AML-193 (cell line): ENCODE measurements at regions not wholly inside any gene's neighbourhood (a gene's known extent, or its start where the extent isn't known, plus 50 kb on each side); places are given as distances from the start of the nearest gene placed in this dataset.

Experiments
- DNase-seq, 2 experiments: peaks; one replicate each; lab custom pipeline; 2025; lab: John Stamatoyannopoulos, UW

DNA sequence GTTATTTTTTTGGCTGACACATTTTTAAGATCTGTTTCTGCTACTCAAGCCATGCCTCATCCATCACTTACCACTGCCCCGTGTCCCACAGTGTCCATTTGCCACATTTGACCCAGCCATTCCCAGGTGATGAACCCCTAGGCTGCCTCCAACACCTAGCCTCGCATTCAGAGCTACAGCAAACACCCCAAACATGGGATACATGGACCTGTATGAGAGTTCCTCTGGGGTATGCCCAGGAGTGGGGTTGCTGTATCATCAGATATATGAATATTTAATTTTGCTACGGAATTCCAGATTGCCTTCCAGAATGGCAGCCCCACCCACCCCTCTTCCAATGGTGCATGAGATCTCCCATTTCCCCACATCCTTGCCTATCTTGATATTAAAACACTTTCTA, 190.1 kb upstream of the RNF32 start:
- no peak for DNase-seq

DNA sequence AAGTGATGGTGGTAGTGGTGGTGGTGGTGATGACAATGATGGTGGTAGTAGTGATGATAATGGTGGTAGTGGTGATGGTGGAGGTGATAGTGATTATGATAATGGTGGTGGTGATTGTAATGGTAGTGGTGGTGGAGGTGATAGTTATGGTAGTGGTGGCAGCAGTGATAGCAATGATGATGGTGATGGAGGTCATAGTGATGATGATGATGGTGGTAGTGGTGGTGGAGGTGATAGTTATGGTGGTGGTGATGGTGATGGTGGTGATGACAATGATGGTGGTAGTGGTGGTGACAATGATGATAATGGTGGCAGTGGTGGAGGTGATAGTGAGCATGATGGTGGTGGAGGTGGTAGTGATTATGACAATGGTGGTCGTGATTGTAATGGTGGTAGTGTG, 191.7 kb upstream of the RNF32 start:
- DNase-seq, result no peak

DNA sequence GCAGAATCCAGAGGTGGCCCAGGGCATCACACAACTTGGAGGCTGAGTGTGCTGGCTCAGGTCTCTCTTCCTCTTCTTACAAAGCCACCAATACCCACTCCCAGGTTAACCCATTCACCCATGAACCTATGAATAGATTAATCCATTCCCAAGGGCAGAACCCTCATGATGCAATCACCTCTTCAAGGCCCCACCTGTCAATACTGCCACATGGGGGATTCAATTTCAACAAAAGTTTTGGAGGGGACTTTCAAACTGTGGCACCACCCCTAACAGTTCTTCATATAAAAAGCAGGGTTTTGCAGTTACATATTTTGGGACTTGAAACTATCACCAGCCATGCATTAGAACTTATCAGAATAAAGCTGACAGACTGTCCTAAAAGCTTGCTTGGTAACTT, 193.6 kb upstream of the RNF32 start:
- no peak for DNase-seq

DNA sequence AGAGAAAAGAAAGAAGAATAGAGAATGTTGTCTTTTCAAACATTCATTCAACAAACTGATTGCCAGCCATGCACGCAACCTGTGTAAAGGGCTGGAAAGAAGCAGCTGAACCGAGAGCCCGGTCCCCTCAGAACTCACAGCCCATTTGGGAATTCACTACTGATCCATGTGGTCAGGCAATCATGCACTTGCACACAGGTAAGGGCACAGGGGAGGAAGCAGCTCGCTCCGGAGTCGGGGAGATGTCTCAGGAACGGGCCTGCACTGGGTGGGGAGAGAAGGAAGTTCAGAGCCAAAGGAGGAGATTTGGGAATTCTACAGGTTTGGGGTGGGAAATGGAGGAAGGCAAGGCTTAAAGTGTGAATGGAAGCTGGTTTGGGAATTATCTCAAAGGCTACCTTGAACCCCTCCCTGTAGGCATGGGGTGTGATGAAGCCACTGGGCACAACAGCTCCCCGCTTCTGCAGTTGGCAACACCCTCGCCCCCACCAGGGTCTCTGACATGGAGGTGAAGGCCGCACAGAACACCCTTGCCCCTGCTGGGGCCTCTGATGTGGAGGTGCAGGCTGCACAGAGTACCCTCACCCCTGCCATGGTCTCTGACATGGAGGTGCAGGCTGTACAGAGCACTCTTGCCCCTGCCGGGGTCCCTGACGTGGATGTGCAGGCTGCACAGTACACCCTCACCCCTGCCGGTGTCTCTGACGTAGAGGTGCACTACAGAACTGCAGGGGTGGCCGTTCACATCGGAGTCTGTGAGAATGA, 194.4 kb upstream of the RNF32 start:
- no peak for DNase-seq

DNA sequence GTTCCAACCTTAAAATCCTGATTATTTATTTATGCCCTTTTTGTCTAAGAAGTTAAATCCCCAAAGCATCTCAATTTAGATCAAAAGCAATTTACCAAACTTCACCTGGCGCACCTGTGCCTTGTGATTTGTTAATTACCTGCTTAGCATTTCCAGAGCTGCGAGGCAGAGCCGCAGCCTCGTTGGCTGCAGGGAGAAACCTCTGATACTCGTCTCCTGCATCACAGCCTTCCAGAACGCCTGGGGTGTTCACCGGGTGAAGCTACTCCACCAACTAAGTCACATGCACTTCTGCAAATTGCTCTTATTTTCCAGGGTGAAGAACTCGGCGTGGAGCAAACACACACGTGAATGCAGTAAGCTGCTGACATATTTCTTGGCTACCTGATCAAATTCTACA, 198.1 kb upstream of the RNF32 start:
- no peak for DNase-seq

DNA sequence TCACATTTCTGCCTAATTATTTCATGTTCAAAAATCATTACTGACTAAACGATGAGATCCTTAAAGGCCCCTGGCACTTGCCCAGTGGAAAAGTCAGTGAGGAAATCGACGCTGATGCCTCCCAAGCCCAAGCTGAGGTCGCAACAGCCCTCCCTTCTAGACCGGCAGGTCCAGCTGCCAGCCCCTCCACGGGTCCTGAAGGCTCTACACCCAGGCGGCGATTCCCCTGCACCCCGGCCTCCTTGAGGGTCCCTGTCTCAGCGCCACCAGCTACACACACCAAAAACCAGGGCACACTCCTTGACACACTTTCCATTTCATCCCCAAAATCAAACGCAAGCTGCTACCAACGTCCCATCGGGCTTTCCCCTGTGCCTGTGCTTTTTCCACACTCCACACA, 200.1 kb upstream of the RNF32 start:
- no peak for DNase-seq

DNA sequence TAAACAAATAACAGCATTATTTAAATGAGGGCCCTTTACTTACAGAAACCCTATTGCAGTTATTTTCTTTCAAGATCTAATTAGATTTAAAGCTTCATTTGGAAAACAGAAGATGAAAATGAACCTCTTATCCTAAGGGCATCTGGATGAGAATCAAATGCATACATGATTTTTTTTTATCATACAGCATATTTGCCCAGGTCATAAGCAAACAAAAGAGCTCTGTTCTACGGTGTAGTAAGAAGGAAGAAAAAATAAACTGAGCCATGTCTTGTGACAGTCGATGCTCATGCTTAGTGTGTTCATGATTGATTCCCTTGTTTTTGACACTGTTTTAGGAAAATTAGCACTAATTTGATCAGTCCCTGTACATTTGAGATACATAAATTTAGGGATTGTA, 202.6 kb upstream of the RNF32 start:
- DNase-seq, result no peak

DNA sequence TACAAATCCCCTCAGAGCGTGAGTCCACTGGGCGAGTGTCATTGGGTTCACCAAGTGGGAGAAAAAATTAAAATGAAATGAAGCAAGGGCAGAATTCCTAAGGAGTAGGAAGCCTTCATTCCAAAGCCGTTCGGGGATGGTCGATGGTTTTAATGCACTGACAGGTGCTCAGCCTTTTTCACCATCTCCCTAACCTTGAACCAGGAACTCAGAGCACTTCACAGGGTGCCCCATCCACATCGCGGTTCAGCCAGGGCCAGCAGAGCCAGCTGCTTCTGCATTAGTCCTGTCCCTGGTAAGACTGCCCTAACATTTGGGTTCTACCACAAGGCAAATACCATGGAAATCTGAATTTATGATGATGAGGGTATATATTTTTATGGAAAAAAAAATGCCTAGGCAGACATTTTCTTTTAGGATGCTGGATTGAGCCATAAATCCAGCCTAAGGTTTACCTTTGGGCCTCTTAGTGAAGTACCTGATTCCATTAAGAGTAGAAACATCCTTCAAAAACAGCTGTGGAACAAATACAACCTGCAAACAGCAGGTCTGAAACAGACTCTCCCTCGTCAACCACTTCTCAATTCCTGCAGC, 203.5 kb upstream of the RNF32 start:
- no peak for DNase-seq

DNA sequence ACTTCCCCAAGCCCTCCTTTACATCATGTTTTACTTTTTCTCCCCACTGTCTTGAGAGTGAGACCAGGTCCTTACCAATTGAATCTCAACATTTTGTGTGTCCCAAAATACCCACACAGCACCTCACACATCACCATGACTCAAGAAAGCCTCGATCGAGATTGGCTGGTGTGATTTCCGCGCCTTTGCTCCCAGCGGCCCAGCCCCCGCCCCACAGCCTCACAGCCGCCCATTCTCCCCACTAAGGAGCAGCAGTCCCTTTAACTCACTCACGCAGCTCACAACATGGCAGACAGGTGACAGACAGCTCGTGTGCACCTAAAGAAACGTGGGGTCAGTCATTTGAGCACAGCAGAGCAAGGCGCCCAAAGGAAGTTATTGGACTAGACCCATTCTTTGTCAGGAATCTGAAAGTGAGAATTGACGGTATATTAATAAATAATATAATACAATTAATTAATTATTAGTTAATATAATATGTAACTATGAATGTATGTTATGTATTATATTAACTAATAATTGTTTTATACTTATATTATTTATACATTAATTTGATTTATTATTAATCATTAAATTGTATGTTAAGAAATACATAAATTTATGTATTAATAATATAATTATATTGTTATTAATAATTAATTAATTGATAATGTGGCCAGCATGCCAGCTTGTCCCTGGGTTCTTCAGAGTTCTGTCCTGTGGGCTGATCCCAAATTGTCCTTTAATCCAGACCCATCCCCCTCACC, 204.9 kb upstream of the RNF32 start:
- no peak for DNase-seq

DNA sequence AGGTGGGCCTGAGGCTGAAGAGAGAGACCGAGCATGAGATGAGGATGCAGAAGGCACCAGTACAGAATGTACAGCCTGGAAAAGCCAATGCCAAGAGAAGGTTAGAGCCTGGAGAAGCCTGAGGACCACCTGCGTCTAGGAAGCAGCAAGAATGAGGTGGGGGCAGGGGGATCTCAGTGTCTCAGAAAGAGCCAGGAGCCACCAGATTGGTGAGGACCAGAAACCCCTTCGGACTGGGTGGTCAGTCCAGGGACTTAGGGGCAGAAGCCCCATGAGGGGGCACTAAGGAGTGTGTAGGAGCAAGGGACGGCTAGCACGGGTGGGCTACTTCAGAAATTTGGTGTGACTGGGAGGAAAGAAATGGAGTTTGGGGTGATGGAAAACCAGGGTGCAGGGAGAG, 205.9 kb upstream of the RNF32 start:
- DNase-seq, result no peak

DNA sequence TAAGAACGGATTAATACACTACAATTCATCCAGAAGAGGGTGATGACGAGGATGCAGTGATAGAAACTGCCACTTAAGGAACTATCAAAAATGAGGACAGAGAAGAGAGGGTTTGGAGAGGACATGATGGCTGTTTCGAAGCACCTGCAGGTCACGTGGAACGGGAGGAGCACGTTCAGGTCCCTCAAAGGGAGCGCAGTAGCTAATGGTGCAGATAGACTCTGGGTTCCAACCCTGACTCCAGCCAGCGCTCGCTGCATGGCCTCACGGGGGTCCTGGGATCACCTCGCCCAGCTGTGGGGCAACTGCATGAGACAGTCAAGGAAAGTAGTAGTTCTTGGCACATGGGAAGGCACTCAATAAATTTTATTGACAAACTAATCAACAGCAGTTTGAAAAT, 208.6 kb upstream of the RNF32 start:
- DNase-seq, result no peak

DNA sequence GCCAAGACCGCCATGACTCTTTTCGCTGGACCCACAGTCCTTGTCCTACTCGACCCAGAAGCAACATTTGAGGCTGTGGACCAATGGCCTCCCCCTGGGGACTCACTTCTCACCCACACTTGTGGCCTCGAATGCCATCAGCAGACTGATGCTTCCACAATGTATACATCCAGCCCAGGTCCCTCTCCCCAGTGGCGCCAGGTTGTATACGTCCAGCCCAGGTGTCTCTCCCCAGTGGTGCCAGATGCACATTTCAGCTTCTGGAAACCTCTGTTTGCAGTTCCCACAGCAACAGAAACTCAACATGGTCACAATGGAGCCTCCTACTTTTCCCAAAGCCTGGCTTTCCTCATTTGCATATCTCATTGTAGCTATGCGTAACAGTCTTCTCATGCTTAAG, 210.5 kb upstream of the RNF32 start:
- no peak for DNase-seq

DNA sequence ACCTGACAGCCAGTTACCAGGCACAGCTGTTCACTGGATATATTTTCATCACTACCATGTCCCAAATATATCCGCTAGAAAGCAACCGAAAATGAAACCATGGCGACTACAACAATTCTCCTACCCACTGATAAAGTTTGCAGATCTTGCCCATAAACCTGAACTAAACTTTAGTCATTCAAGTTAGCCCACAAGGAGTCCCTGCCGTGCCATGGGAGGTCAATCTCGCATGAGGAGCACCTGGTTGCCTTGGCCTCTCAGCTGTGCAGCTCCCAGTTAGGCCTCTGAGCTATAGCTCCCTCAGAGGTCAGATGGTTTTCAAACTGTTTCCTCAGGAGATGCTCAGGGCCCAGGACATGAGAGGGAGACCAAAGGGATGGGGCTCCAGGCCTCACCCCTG, 211.1 kb upstream of the RNF32 start:
- DNase-seq, result no peak

DNA sequence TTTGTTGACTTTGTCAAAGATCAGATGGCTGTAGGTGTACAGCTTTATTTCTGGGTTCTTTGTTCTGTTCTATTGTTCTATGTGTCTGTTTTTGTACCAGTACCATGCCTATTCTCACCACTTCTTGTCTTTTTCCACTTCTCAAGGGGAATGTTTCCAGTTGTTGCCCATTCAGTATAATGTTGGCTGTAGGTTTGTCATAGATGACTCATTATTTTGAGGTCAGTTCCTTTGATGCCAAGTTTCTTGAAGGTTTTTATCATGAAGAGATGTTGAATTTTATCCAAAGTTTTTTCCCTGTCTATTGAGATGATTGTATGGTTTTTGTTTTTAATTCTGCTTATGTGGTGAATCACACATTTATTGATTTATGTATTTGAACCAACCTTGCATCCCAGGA, 216.7 kb upstream of the RNF32 start:
- no peak for DNase-seq

DNA sequence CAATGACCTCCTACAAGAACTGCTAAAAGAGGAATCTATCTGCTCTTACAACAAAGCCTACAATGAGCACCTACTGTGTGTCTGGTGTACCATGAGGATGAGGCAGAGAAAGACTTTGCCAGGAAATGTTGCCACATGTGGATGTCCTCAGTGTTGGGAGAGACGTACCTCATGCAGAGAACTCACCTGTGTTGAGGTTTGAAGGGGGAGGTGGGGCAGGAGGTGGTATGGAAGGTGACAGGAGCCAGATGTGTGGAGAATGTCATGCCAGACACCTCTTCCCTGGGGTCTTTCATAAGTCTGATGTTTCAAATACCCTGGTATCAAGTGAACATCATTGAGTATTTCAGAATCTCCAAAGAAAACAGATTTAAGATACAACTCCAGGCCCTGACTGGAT, 220.1 kb upstream of the RNF32 start:
- no peak for DNase-seq

DNA sequence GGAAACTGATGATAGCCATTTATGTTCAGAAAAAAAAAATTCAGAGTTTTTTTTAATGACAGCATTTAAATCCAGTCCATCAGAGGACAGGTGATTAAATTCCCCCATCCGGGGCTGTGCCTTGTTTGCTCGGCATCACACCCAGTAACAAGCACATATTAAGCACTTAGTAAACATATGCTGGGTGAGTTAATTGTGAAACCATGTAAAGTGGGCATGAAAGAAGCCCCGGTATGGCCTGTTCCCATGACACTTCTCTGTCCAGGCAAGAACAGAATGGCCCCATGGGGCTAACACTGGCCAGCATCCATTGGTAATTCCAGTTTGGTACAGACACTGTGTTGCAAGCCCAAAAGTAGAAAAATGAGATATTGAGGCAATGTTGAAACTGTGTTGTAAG, 220.8 kb upstream of the RNF32 start:
- DNase-seq, result no peak

DNA sequence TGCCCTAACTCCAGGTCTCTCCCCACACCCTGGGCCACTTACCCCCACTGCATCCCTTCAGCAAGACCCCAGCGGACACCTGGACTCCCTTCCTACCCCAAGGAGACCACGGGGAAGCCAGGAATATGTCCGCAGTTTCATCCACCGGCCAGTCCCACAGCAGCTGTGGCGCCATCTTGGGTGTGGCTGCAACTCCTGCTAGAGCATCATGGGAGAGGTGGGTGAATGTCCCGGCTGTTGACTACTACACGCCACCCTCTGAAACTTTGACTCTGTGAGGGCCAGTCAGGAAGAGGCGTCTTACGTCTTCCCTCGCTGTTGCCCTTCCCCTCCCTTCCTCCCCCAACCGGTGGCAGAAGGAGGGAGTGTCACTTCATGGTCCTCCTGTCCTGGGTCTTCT, 238.3 kb upstream of the RNF32 start:
- DNase-seq, result no peak

DNA sequence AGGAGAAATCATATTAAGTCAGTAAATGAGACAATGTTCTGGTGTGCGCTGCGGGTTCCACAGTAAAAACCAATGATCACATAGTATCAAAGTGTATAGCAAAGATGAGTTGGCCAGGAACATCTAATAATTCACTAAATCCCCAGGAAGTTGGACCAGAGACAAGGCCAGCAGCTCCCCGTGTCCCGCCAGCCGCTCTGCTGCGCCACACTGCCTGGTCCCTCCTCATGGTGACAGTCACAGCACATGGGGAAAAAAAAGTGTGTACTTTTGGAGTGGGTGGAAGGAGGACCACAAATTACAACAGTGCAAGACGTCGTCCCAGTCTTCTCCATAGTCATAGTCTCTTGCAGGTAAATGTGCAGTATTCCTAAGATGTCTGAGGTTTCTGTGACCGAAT, 239.0 kb upstream of the RNF32 start:
- DNase-seq, result no peak

DNA sequence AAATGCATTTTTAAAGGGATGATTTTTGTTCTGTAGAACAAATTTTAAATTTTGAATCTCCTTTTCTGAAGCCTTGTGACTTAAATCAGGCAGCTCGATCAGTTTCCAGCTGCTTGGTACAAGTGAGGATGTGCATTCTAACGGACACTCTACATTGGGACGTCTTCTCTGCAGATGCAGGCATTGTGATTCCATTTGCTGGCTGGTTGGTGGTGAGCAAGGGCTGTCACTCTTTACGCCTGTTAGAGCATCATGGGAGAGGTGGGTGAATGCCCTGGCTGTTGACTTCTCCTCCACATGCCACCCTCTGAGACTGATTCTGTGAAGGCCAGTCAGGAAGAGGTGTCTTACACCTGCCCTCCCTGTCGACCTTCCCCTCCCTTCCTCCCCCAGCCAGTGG, 240.5 kb upstream of the RNF32 start:
- DNase-seq, result no peak

DNA sequence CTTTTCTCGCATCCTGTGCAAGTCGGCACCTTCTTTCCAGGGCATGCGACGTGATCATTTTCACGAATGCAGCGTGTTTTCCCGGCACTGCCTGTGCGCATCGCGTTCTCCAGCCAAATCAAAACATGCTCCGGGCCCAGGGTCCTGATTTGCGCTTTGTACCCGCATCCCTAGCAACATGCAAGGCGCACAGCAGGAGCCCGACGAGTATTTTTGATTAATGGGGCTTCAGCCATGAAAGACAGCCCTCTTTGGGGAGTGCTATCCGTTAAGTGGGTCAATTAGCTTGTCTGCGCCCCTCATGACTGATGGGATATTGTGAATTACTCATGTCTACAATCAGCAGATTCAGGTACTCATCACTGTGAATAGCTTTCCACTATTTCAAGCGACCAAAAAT, 243.3 kb upstream of the RNF32 start:
- no peak for DNase-seq

DNA sequence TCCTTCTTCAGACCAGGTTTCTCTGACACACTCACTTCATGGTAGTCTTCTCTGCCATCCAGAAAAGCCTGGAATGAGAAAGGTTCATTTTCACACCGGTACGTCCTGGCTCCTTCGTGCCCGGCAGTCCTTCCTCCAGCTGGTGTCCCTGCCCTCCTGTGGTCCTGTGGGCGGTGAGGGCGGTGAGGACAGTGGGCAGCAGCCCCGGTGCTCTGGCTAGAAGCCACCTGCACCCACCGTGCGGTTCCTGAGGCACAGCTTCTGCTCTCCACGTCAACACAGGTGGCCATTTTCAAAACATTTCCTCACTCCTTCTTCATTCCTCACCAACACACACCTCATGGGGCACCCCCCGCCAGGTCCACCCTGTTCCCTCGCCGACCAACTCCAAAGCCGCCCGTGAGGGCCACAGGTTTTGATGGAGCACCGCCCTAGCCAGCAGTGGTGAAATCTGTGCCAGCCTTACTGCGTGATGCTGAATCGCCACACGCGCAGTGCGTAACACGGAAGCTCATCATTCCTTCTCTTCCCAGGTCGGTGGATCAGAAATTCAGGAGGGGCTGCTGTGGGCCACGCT, 251.4 kb upstream of the RNF32 start:
- no peak for DNase-seq

DNA sequence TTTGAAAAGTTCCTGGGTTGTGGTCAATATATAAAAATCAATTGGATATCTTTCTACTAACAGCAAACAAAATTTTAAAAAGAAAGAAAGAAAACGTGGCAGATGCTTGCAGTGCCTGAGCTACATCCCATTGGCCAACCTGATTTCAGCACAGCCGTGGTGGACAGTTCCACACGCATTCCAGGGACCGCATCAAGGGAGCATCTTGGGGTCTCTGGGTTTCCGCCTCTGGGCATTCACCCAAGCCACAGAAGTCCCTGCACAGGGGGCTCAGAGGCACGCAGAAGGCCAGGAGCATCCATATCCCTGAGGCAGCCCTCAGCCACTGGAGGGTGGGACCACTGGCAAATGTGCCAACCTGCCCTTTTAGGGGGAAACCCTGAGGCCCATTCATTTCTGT, 254.5 kb upstream of the RNF32 start:
- DNase-seq, result no peak

DNA sequence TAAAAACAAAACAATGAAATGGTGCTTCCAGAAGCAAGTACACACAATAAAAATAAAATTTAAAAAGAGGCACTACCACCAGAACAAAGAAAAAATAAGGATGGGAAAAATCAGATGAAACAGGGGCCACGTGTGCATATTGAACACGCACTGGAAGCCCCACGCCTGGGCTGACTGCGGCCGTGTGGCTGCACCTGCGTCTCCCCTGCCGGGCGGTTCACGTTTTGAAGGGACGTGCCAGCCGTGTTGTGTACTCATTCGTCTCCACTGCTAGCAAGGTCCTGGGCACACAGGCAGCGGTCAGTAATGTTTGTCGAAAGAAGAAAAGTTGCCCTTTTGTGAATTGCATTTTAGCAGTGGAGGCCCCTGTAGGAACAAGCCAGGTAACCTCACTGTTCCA, 255.9 kb upstream of the RNF32 start:
- DNase-seq, result no peak
